HFFc6 (cell line): ENCODE measurements at regions not wholly inside any gene's neighbourhood (a gene's known extent, or its start where the extent isn't known, plus 50 kb on each side); places are given as distances from the start of the nearest gene placed in this dataset.

Experiments
- DNase-seq: peaks from one replicate; pipeline ENCODE4 v3.0.0-alpha.2; 2018
- H3K27ac Mint-ChIP-seq: 2 replicates; pipeline ENCODE4 v1.8.0; 2020; ENCODE audit warnings: mild to moderate bottlenecking, mixed read lengths
- H3K27me3 Mint-ChIP-seq: 2 replicates; pipeline ENCODE4 v1.8.0; 2021; ENCODE audit warnings: mild to moderate bottlenecking, moderate library complexity, mixed read lengths; ENCODE audit not compliant: insufficient read depth
- H3K36me3 Mint-ChIP-seq: 2 replicates; pipeline ENCODE4 v1.8.0; 2021; ENCODE audit warnings: low read depth, mixed read lengths
- H3K4me1 Mint-ChIP-seq: 2 replicates; pipeline ENCODE4 v1.8.0; 2020; ENCODE audit warnings: low read depth, mixed read lengths
- H3K4me3 Mint-ChIP-seq: 2 replicates; pipeline ENCODE4 v1.8.0; 2020; ENCODE audit warnings: mild to moderate bottlenecking, moderate library complexity, mixed read lengths
- H3K9me3 Mint-ChIP-seq: 2 replicates; pipeline ENCODE4 v1.8.0; 2020; ENCODE audit warnings: mild to moderate bottlenecking, mixed read lengths
- CTCF ChIP-seq: fragments of 200-600 bp; sonication (generic); IDR thresholded peaks from 2 replicates; pipeline ENCODE4 v1.5.0; 2021; ENCODE audit warnings: antibody characterized with exemption, mild to moderate bottlenecking

DNA sequence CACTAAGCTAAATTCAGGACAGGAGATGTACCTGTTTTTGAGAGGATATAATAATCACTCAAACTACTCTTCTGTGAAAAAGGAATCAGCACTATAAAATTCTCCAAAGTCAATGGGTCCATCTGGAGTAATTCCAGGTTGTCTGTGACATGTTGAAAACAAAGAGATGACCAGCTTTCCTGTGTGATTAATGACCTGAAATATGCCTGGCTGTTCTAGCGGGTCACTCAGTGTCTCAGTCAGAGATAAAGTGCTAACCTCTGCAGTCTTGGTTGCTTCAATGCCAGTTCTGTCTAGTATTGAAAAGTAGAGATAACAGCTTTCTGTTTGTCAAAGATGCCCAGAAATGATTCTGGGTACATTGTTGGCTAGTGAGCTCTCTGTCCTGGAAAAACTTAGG lies 722.6 kb upstream of the TENM4 start:
- no peaks in the 10 kb centered on the region for H3K36me3 Mint-ChIP-seq
- H3K27ac Mint-ChIP-seq = peak overlapping the region; percentile 81
- DNase-seq = no peak
- no peaks in the 10 kb centered on the region for H3K9me3 Mint-ChIP-seq
- H3K4me1 Mint-ChIP-seq = peaks cover 52% of the 10 kb centered on the region
- no peak overlapping the region; the same call in 1 of the 2 replicates for H3K4me3 Mint-ChIP-seq
- no peak for TF ChIP-seq CTCF
- peaks cover under 1% of the 10 kb centered on the region for H3K27me3 Mint-ChIP-seq

- no peaks in the 10 kb centered on the region for H3K9me3 Mint-ChIP-seq
- peak; percentile 48 for DNase-seq
- peak overlapping the region; percentile 81 for H3K27ac Mint-ChIP-seq
Measured at GRCh38 chr11:80163011-80163410, 722.2 kb upstream of the TENM4 start.

GRCh38 chr11:80162387-80162786 lies 721.6 kb upstream of the TENM4 start:
- DNase-seq = no peak
- no peaks in the 10 kb centered on the region for H3K9me3 Mint-ChIP-seq
- TF ChIP-seq CTCF = no peak
- peaks cover 45% of the 10 kb centered on the region for H3K4me1 Mint-ChIP-seq
- H3K27ac Mint-ChIP-seq = peak overlapping the region; percentile 81
- no peaks in the 10 kb centered on the region for H3K36me3 Mint-ChIP-seq
- no peak overlapping the region for H3K4me3 Mint-ChIP-seq
- peaks cover 8% of the 10 kb centered on the region for H3K27me3 Mint-ChIP-seq

More at GRCh38 chr11:80163011-80163410, 722.2 kb upstream of the TENM4 start:
- H3K4me1 Mint-ChIP-seq = peaks cover 52% of the 10 kb centered on the region
- no peaks in the 10 kb centered on the region for H3K36me3 Mint-ChIP-seq
- no peak for TF ChIP-seq CTCF
- peak overlapping the region; percentile 51 for H3K4me3 Mint-ChIP-seq
- peaks cover 3% of the 10 kb centered on the region for H3K27me3 Mint-ChIP-seq

DNA sequence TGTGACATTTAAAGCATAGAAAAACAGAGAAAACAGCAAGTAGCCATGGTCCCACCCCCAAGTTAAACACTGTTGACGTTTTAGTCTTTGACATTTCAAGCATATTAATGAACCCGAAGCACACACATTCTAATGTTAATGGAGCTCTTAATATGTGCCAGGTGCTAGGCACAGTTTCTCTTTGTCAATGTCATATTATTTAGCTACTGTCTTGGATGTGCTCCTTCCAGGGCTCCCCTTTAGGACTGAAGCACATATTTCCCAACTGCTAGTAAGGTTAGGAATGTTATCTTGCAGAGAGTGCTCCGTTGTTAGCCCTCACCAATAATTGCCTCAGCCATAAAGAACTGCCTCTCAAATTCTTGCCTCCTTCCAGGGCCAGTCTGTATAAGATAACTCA lies 716.6 kb upstream of the TENM4 start:
- H3K27me3 Mint-ChIP-seq = peaks cover 13% of the 10 kb centered on the region
- no peak overlapping the region for H3K27ac Mint-ChIP-seq
- no peak for TF ChIP-seq CTCF
- H3K4me1 Mint-ChIP-seq = peaks cover 4% of the 10 kb centered on the region
- no peaks in the 10 kb centered on the region for H3K36me3 Mint-ChIP-seq
- H3K4me3 Mint-ChIP-seq = no peak overlapping the region
- no peak for DNase-seq
- no peaks in the 10 kb centered on the region for H3K9me3 Mint-ChIP-seq

DNA sequence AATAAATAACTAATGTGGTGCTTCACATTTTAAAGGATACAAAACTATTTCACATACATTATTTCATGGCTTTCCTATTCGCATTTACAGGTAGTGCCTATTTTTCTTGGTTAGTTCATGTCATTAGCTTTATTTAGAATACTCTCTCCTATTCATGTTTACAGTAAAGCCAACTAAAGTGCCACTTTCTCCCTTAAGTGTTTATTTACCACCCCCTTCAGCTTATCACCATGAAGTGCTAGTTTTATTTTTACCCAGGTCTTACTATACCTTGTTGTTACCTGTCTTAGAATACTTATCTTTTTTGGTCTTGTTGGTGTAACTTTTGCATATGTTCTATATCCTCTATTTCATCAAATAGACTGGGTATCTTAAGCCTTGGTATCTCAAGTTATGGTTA lies 715.2 kb upstream of the TENM4 start:
- no peaks in the 10 kb centered on the region for H3K36me3 Mint-ChIP-seq
- no peak overlapping the region for H3K27ac Mint-ChIP-seq
- H3K4me3 Mint-ChIP-seq = no peak overlapping the region
- H3K4me1 Mint-ChIP-seq = no peaks in the 10 kb centered on the region
- TF ChIP-seq CTCF = no peak
- no peaks in the 10 kb centered on the region for H3K9me3 Mint-ChIP-seq
- no peak for DNase-seq
- peaks cover 18% of the 10 kb centered on the region for H3K27me3 Mint-ChIP-seq
